CD14-positive monocyte (primary cell): ENCODE measurements at regions not wholly inside any gene's neighbourhood (a gene's known extent, or its start where the extent isn't known, plus 50 kb on each side); places are given as distances from the start of the nearest gene placed in this dataset.
A peak's percentile ranks its signal among the peaks of the same experiment; 100 is the strongest.

ENCODE experiments used
- DNase-seq, 3 donors: peaks; one replicate each; pipeline ENCODE4 v3.0.0-alpha.2; 2011 to 2022
- H2AFZ ChIP-seq: 2 replicates; pipeline ENCODE4 v1.6.0; 2012; ENCODE audit warnings: mild to moderate bottlenecking, low read depth, low read length, inconsistent platforms; ENCODE audit not compliant: insufficient read depth, poor library complexity, severe bottlenecking
- H3K27ac ChIP-seq, 2 donors: 1 replicate in 1 of 2; 2 replicates in 1 of 2; pipeline ENCODE4 v1.5.1; 2012 to 2013; ENCODE audit warnings: low read length in 2 of 2, control low read depth in 1 of 2, inconsistent platforms in 1 of 2, low read depth in 1 of 2, mild to moderate bottlenecking in 1 of 2
- H3K27me3 ChIP-seq, 2 donors: one replicate each; pipeline versions ENCODE4 v1.6.0 to v1.6.1; 2011 to 2013; ENCODE audit warnings: low read length in 2 of 2; ENCODE audit not compliant: control insufficient read depth in 2 of 2, insufficient read depth in 2 of 2
- H3K36me3 ChIP-seq, 2 donors: replicated peaks in 1 of 2; 1 replicate in 1 of 2; 2 replicates in 1 of 2; pipeline versions ENCODE4 v1.5.1 to v1.6.1; 2012 to 2013; ENCODE audit warnings: low read length in 2 of 2, control low read depth in 1 of 2, inconsistent platforms in 1 of 2, mild to moderate bottlenecking in 1 of 2; ENCODE audit not compliant: insufficient read depth in 2 of 2, control insufficient read depth in 1 of 2
- H3K4me1 ChIP-seq, 2 donors: 1 replicate in 1 of 2; 2 replicates in 1 of 2; pipeline versions ENCODE4 v1.5.1 to v1.6.1; 2012 to 2013; ENCODE audit warnings: low read length in 2 of 2, control low read depth in 1 of 2, inconsistent platforms in 1 of 2, mild to moderate bottlenecking in 1 of 2, moderate library complexity in 1 of 2; ENCODE audit not compliant: insufficient read depth in 2 of 2, control insufficient read depth in 1 of 2
- H3K4me2 ChIP-seq: replicated peaks from 2 replicates; pipeline ENCODE3; 2012; ENCODE audit warnings: low read length, moderate library complexity, mild to moderate bottlenecking; ENCODE audit not compliant: poor library complexity, severe bottlenecking; ENCODE audit errors: extremely low read depth
- H3K4me3 ChIP-seq, 3 experiments: fragments of 200-600 bp in 1 of 3; sonication (generic) in 1 of 3; replicated peaks in 1 of 3; 1 replicate in 2 of 3; 2 replicates in 1 of 3; pipeline ENCODE4 v1.5.1; 2011 to 2013; ENCODE audit warnings: low read length in 3 of 3, mild to moderate bottlenecking in 3 of 3, control low read depth in 2 of 3, low read depth in 2 of 3, inconsistent platforms in 1 of 3, moderate library complexity in 1 of 3
- H3K79me2 ChIP-seq: 2 replicates; pipeline ENCODE4 v1.6.0; 2012; ENCODE audit warnings: mild to moderate bottlenecking, control low read depth, inconsistent platforms, low read length, moderate library complexity; ENCODE audit not compliant: insufficient read depth
- H3K9ac ChIP-seq: 2 replicates; pipeline ENCODE4 v1.6.0; 2017; ENCODE audit warnings: low read length, mild to moderate bottlenecking; ENCODE audit not compliant: insufficient read depth, poor library complexity, severe bottlenecking
- H3K9me3 ChIP-seq, 2 donors: replicated peaks in 1 of 2; 1 replicate in 1 of 2; 2 replicates in 1 of 2; pipeline versions ENCODE4 v1.5.1 to v1.6.1; 2012 to 2013; ENCODE audit warnings: low read length in 2 of 2, control low read depth in 1 of 2; ENCODE audit not compliant: control insufficient read depth in 1 of 2, insufficient read depth in 1 of 2
- H4K20me1 ChIP-seq: 2 replicates; pipeline ENCODE4 v1.6.0; 2012; ENCODE audit warnings: mild to moderate bottlenecking, low read length, control low read depth, moderate library complexity; ENCODE audit not compliant: insufficient read depth
- H3K27ac Mint-ChIP-seq, 7 donors: one replicate each; pipeline ENCODE4 v1.8.0; 2020; ENCODE audit warnings: mild to moderate bottlenecking in 7 of 7, mixed read lengths in 7 of 7, moderate library complexity in 6 of 7, inconsistent platforms in 2 of 7
- H3K27me3 Mint-ChIP-seq, 3 donors: one replicate each; pipeline ENCODE4 v1.8.0; 2021 to 2022; ENCODE audit warnings: low read depth in 3 of 3, mild to moderate bottlenecking in 3 of 3, mixed read lengths in 3 of 3, moderate library complexity in 3 of 3, inconsistent platforms in 1 of 3
- H3K36me3 Mint-ChIP-seq, 2 donors: one replicate each; pipeline ENCODE4 v1.8.0; 2020; ENCODE audit warnings: mixed read lengths in 2 of 2, inconsistent platforms in 1 of 2, mild to moderate bottlenecking in 1 of 2
- H3K4me1 Mint-ChIP-seq: one replicate; pipeline ENCODE4 v1.8.0; 2020; ENCODE audit warnings: mild to moderate bottlenecking, mixed read lengths
- H3K4me3 Mint-ChIP-seq, 2 donors: one replicate each; pipeline ENCODE4 v1.8.0; 2020; ENCODE audit warnings: mild to moderate bottlenecking in 2 of 2, mixed read lengths in 2 of 2, moderate library complexity in 1 of 2
- H3K9me3 Mint-ChIP-seq, 7 donors: one replicate each; pipeline ENCODE4 v1.8.0; 2020 to 2022; ENCODE audit warnings: mixed read lengths in 7 of 7, mild to moderate bottlenecking in 6 of 7, moderate library complexity in 6 of 7, inconsistent platforms in 2 of 7
- WGBS: methylation state at CpG from one replicate; pipeline ENCODE4 v1.1.5; 2013; ENCODE audit warnings: missing lambda C conversion rate; ENCODE audit not compliant: insufficient coverage; 5-methylcytosine and 5-hydroxymethylcytosine counted together
- intact Hi-C, 2 donors: fragments of 100-400 bp; cut with micrococcal nuclease; formaldehyde crosslinking; loops; one replicate each; pipeline versions ENCODE4 v1.15.0 to v1.15.1; 2023
- TF ChIP-seq, protein P1 (sequence below): fragments of 200-600 bp; IDR thresholded peaks from one replicate; pipeline ENCODE4 v1.8.0; 2022; ENCODE audit warnings: antibody characterized with exemption, mild to moderate bottlenecking

DNA sequence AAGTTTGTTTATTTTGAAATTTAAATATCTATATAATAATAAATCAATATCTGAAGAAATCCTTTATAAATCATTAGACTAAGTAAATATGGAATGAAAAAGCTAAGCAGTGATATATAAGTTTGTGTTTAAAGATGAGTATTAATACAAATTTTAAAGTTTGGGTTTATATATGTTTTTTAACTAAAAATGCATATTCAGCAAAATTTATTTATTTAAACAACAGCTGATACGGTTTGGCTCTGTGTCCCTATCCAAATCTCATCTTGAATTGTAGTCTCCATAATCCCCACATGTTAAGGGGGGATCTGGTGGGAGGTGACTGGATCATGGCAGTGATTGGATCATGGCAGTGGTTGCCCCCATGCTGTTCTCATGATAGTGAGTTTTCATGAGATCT is 580.7 kb upstream of the EPHA6 start:
- Histone ChIP-seq H3K9ac (no peak overlapping the region), H3K27ac (no peak overlapping the region), H3K4me2 (no peak overlapping the region), H3K79me2 (no peaks in the 10 kb centered on the region), H3K4me3 (no peak overlapping the region), H2AFZ (no peak overlapping the region), H3K4me1 (no peaks in the 10 kb centered on the region), H4K20me1 (no peaks in the 10 kb centered on the region), H3K9me3 (no peaks in the 10 kb centered on the region), H3K27me3 (no peaks in the 10 kb centered on the region), H3K36me3 (no peaks in the 10 kb centered on the region)
- Mint-ChIP-seq H3K36me3 (no peaks in the 10 kb centered on the region), H3K4me1 (no peaks in the 10 kb centered on the region), H3K27ac (peak overlapping the region in 1 of 7 donors; percentile 2), H3K4me3 (no peak overlapping the region), H3K9me3 (peaks cover 0 to 5% (median 3%) of the 10 kb centered on the region in 7 donors), H3K27me3 (no peaks in the 10 kb centered on the region)
- TF ChIP-seq, protein P1, sequence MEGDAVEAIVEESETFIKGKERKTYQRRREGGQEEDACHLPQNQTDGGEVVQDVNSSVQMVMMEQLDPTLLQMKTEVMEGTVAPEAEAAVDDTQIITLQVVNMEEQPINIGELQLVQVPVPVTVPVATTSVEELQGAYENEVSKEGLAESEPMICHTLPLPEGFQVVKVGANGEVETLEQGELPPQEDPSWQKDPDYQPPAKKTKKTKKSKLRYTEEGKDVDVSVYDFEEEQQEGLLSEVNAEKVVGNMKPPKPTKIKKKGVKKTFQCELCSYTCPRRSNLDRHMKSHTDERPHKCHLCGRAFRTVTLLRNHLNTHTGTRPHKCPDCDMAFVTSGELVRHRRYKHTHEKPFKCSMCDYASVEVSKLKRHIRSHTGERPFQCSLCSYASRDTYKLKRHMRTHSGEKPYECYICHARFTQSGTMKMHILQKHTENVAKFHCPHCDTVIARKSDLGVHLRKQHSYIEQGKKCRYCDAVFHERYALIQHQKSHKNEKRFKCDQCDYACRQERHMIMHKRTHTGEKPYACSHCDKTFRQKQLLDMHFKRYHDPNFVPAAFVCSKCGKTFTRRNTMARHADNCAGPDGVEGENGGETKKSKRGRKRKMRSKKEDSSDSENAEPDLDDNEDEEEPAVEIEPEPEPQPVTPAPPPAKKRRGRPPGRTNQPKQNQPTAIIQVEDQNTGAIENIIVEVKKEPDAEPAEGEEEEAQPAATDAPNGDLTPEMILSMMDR, result no peak
- no peak for DNase-seq
- intact Hi-C loops, result no loop called here
- WGBS, result no CpG with 5 or more reads among the region's 1 CpG

DNA sequence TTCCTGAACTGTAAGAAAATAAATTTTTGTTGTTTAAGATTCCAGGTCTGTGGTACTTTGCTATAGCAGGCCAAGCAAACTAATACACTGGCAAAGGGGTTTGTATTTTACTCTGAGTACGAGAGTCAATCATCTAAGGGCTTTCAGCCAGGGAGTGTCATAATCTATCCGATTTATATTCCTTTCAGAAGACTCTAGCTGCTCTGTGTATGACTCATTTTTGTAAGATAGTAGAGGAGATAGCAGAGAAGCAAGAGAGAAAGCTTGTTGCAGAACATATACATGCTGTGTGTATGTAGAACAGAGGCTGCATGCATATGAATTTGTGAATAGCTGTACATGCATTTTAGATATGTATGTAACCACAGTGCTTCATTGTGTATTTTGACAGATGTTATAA is 577.9 kb upstream of the EPHA6 start:
- no peaks in the 10 kb centered on the region for H3K27me3 ChIP-seq
- no peaks in the 10 kb centered on the region for H3K4me1 ChIP-seq
- Mint-ChIP-seq H3K27ac (no peak overlapping the region), H3K4me1 (no peaks in the 10 kb centered on the region), H3K9me3 (peaks cover 0 to 3% (median 2%) of the 10 kb centered on the region in 7 donors), H3K27me3 (no peaks in the 10 kb centered on the region), H3K36me3 (no peaks in the 10 kb centered on the region), H3K4me3 (no peak overlapping the region)
- H3K4me2 ChIP-seq, result no peak overlapping the region
- H3K4me3 ChIP-seq, result no peak overlapping the region
- 50% methylated on average over 1 of the region's 2 CpGs for WGBS
- no peaks in the 10 kb centered on the region for H3K79me2 ChIP-seq
- H3K9ac ChIP-seq, result no peak overlapping the region
- DNase-seq, result no peak
- H3K36me3 ChIP-seq, result no peaks in the 10 kb centered on the region
- H3K9me3 ChIP-seq, result no peaks in the 10 kb centered on the region
- TF ChIP-seq, protein P1, result no peak
- H4K20me1 ChIP-seq, result no peaks in the 10 kb centered on the region
- intact Hi-C loops, result no loop called here
- no peak overlapping the region for H2AFZ ChIP-seq
- no peak overlapping the region for H3K27ac ChIP-seq
